ENCODE measurements at regions not wholly inside any gene's neighbourhood (a gene's known extent, or its start where the extent isn't known, plus 50 kb on each side); places are given as distances from the start of the nearest gene placed in this dataset.

- TF ChIP-seq EZH2 (IDR thresholded peaks at IDR 0.05; ENCODE audit: insufficient read depth, low read length) (no peak), CTCF (IDR thresholded peaks at IDR 0.05; ENCODE audit: insufficient read depth, low read depth, low read length) (no peak)
These were observed 179.8 kb downstream of the COG6 start for GRCh38 chr13:39835253-39835652.

Data from astrocyte (in vitro differentiated cells and primary cell).